Spleen (tissue), 11 donors: ENCODE measurements at regions not wholly inside any gene's neighbourhood (a gene's known extent, or its start where the extent isn't known, plus 50 kb on each side); places are given as distances from the start of the nearest gene placed in this dataset.

Experiments
- DNase-seq: peaks from one replicate; pipeline ENCODE4 v3.0.0-alpha.2; 2020
- H3K27ac ChIP-seq, 8 donors: fragments of 200-600 bp; sonication (generic) in 7 of 8; 1 replicate in 4 of 8; 2 replicates in 4 of 8; pipeline versions ENCODE4 v1.5.0 to v1.8.0; 2016 to 2021; ENCODE audit warnings: inconsistent platforms in 4 of 8, mild to moderate bottlenecking in 4 of 8, moderate library complexity in 1 of 8
- H3K27me3 ChIP-seq, 7 donors: fragments of 200-600 bp; sonication (generic) in 6 of 7; replicated peaks in 1 of 7; 1 replicate in 4 of 7; 2 replicates in 3 of 7; pipeline versions ENCODE4 v1.5.0 to v1.8.0; 2016 to 2021; ENCODE audit warnings: inconsistent platforms in 3 of 7, mild to moderate bottlenecking in 1 of 7
- H3K36me3 ChIP-seq, 6 donors: fragments of 200-600 bp; sonication (generic) in 5 of 6; 1 replicate in 4 of 6; 2 replicates in 2 of 6; pipeline versions ENCODE4 v1.5.0 to v1.8.0; 2016 to 2021; ENCODE audit warnings: inconsistent platforms in 2 of 6
- H3K4me1 ChIP-seq, 6 donors: fragments of 200-600 bp; sonication (generic) in 5 of 6; 1 replicate in 3 of 6; 2 replicates in 3 of 6; pipeline versions ENCODE4 v1.5.0 to v1.8.0; 2016 to 2021; ENCODE audit warnings: inconsistent platforms in 3 of 6
- H3K4me3 ChIP-seq, 8 donors: fragments of 200-600 bp; sonication (generic) in 7 of 8; 1 replicate in 4 of 8; 2 replicates in 4 of 8; pipeline versions ENCODE4 v1.5.0 to v1.8.0; 2016 to 2021; ENCODE audit warnings: inconsistent platforms in 4 of 8, mild to moderate bottlenecking in 4 of 8, moderate library complexity in 2 of 8
- H3K9me3 ChIP-seq, 8 donors: fragments of 200-600 bp; sonication (generic) in 7 of 8; 1 replicate in 4 of 8; 2 replicates in 4 of 8; pipeline versions ENCODE4 v1.5.0 to v1.8.0; 2016 to 2021; ENCODE audit warnings: inconsistent platforms in 4 of 8
- CTCF ChIP-seq, 11 experiments: fragments of 200-600 bp in 7 of 11; fragments of 450-650 bp in 4 of 11; sonication (generic) in 4 of 11; IDR thresholded peaks in 8 of 11; conservative IDR thresholded peaks in 3 of 11; 1 replicate in 7 of 11; 2 replicates in 4 of 11; pipeline versions ENCODE4 v1.4.0 to v1.8.0; 2016 to 2021; ENCODE audit warnings: antibody characterized with exemption in 11 of 11, inconsistent platforms in 4 of 11, mild to moderate bottlenecking in 1 of 11
- POLR2A ChIP-seq, 3 donors: fragments of 450-650 bp; IDR thresholded peaks; one replicate each; pipeline ENCODE4 v1.5.1; 2017; ENCODE audit warnings: antibody characterized with exemption in 3 of 3, mild to moderate bottlenecking in 1 of 3
- POLR2AphosphoS5 ChIP-seq, 3 donors: sonication (generic); formaldehyde crosslinking; IDR thresholded peaks; one replicate each; pipeline ENCODE4 v1.5.1; 2017; ENCODE audit warnings: antibody characterized with exemption in 3 of 3
- WGBS, 5 donors: extraction: QIAGEN DNeasy Blood & Tissue Kit in 3 of 5; methylation state at CpG; one replicate each; pipeline versions ENCODE4 v1.1.5 to v1.1.7; 2013 to 2018; 5-methylcytosine and 5-hydroxymethylcytosine counted together
- intact Hi-C: fragments of 100-400 bp; cut with DNase I; formaldehyde crosslinking; loops from one replicate; pipeline ENCODE4 v1.15.0; 2023; ENCODE audit warnings: low total_unique reads
- donor health status: healthy with polysubstance abuse.
- donor health status: DM: no; HTN: no; CAD: no; lungs with moderate emphysema.
- donor health status: DM: no; HTN: no; CAD: no.
- donor health status: Bipolar disorder and iron deficiency.
- donor health status: healthy.
- donor health status: DM: no; HTN: no; CAD: no.
- donor health status: DM: yes; HTN: yes; CAD: no.

GRCh38 chr6:135647521-135647920, 150.0 kb upstream of the AHI1 start:
- TF ChIP-seq POLR2AphosphoS5 (IDR thresholded peaks at IDR 0.05) = no peak
- no peak for TF ChIP-seq POLR2A (IDR thresholded peaks at IDR 0.05)
- no peak for TF ChIP-seq CTCF (IDR thresholded peaks at IDR 0.05 in 8 of 11, conservative IDR thresholded peaks at IDR 0.05 in 3 of 11)
- intact Hi-C loops = no loop called here
- Histone ChIP-seq H3K9me3 (peaks cover 0 to 28% (median 13%) of the 10 kb centered on the region in 8 donors), H3K4me3 (no peak overlapping the region), H3K36me3 (no peaks in the 10 kb centered on the region), H3K27ac (no peak overlapping the region), H3K27me3 (no peaks in the 10 kb centered on the region), H3K4me1 (peaks cover 0 to 11% (median 0%) of the 10 kb centered on the region in 6 donors)
- DNase-seq = no peak

GRCh38 chr6:135651964-135652755, 154.6 kb upstream of the AHI1 start:
- Histone ChIP-seq H3K27me3 (no peaks in the 10 kb centered on the region), H3K27ac (peak overlapping the region in 3 of 8 donors; percentile 22 to 47 (median 42)), H3K4me1 (peaks cover 0 to 16% (median 0%) of the 10 kb centered on the region in 6 donors), H3K4me3 (no peak overlapping the region), H3K9me3 (peaks cover 0 to 46% (median 24%) of the 10 kb centered on the region in 8 donors), H3K36me3 (no peaks in the 10 kb centered on the region)
- WGBS, 5 donors = 54 to 69% (median 61%) methylated on average over 7 of the region's 7 CpGs
- TF ChIP-seq CTCF (IDR thresholded peaks at IDR 0.05 in 8 of 11, conservative IDR thresholded peaks at IDR 0.05 in 3 of 11) (no peak), POLR2AphosphoS5 (IDR thresholded peaks at IDR 0.05) (no peak), POLR2A (IDR thresholded peaks at IDR 0.05) (no peak)
- intact Hi-C loops = no loop called here
- DNase-seq = no peak

- Histone ChIP-seq H3K27me3 (no peaks in the 10 kb centered on the region), H3K27ac (no peak overlapping the region), H3K9me3 (peaks cover 0 to 32% (median 13%) of the 10 kb centered on the region in 8 donors), H3K4me1 (peaks cover 0 to 16% (median 0%) of the 10 kb centered on the region in 6 donors), H3K4me3 (no peak overlapping the region), H3K36me3 (no peaks in the 10 kb centered on the region)
- intact Hi-C loops = no loop called here
- no peak for TF ChIP-seq POLR2AphosphoS5 (IDR thresholded peaks at IDR 0.05)
- TF ChIP-seq CTCF (IDR thresholded peaks at IDR 0.05 in 8 of 11, conservative IDR thresholded peaks at IDR 0.05 in 3 of 11) = no peak
- TF ChIP-seq POLR2A (IDR thresholded peaks at IDR 0.05) = no peak
- no peak for DNase-seq
These were observed 157.5 kb upstream of the AHI1 start for GRCh38 chr6:135655055-135655454.

DNA sequence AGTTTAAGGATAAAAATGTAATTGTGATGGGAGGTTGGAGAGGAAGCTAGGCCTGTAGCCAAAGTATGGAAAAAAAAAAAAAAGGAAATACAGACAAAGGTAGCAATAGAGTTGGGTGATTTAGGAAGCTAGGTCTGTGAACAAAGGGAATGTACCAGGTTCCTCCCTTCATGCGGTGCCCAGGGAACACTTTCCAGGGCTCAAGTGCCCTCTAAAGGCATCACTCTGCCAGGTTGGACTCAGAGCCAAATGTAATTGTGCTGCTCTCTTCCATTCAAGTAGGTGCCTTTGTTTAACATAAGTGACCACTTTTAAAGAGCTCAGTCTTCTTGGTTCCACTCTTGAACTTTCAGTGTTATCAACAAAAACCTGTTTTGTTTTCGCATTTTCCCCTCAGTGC, 159.7 kb upstream of the AHI1 start:
- 73 to 91% (median 84%) methylated on average over 2 of the region's 2 CpGs for WGBS, 5 donors
- H3K36me3 ChIP-seq = no peaks in the 10 kb centered on the region
- no peak overlapping the region for H3K27ac ChIP-seq
- H3K4me1 ChIP-seq = peaks cover 0 to 8% (median 0%) of the 10 kb centered on the region in 6 donors
- intact Hi-C loops = no loop called here
- TF ChIP-seq POLR2A (IDR thresholded peaks at IDR 0.05) = no peak
- peaks cover 0 to 20% (median 11%) of the 10 kb centered on the region in 8 donors for H3K9me3 ChIP-seq
- no peaks in the 10 kb centered on the region for H3K27me3 ChIP-seq
- no peak overlapping the region for H3K4me3 ChIP-seq
- DNase-seq = no peak
